ENCODE measurements at regions not wholly inside any gene's neighbourhood (a gene's known extent, or its start where the extent isn't known, plus 50 kb on each side); places are given as distances from the start of the nearest gene placed in this dataset.
"Not testable (repeated sequence)": the region's sequence is repeated elsewhere in the genome, so short reads cannot be mapped to it uniquely, and the experiment has no call there.

GRCh38 chr12:107375231-107375630 lies 281.9 kb upstream of the CRY1 start:
- no peaks in the 10 kb centered on the region for H3K36me3 ChIP-seq (ENCODE audit: insufficient read depth)
- H3K4me1 ChIP-seq (ENCODE audit: insufficient read depth): no peaks in the 10 kb centered on the region
- WGBS: 96% methylated on average over 8 of the region's 8 CpGs
- no peak for DNase-seq (ENCODE audit: extremely low spot score)
- no peak overlapping the region for H3K27ac ChIP-seq (ENCODE audit: low read depth)
- H3K4me3 ChIP-seq (ENCODE audit: low read depth, low read length): no peak overlapping the region

DNA sequence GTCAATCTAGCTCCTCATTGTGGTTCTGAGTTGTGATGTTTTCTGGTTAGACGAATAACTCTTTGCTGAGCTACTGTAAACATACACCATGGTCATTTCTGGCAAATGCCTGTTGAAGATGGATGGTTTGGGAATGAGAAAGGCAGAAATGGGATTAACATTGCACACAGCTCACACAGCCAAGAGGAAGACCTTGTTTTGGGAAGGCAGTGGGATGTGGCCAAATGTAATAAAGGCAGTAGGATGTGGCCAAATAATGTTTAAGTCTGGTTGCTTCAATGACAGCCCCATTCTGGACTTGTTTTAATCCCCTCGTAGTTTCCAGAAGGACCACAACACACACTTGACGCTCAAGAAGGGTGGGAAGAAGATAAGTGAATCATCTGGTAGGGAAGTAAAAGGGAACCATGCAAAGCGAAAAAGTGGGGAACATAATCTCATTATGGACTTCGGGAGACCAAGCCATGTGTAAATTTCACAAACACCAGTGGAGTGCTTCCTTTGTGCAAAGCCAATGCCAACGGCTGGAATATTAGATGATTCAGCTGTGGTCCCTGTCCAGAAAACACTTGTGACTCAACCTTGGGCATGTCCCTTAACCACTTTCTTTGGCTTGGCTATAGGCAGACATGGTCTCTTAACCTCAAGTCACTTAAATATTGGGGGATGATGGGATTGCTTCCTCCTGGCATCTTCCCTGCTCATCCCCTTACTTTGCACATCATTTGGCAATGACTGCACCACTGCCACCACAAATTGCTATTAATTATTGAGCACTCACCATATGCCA lies 284.4 kb upstream of the CRY1 start:
- WGBS: 84% methylated on average over 6 of the region's 6 CpGs
- H3K27ac ChIP-seq (ENCODE audit: low read depth): no peak overlapping the region
- H3K4me3 ChIP-seq (ENCODE audit: low read depth, low read length): no peak overlapping the region
- H3K36me3 ChIP-seq (ENCODE audit: insufficient read depth): no peaks in the 10 kb centered on the region
- H3K4me1 ChIP-seq (ENCODE audit: insufficient read depth): no peaks in the 10 kb centered on the region
- no peak for DNase-seq (ENCODE audit: extremely low spot score)

GRCh38 chr12:107378609-107379008 lies 285.3 kb upstream of the CRY1 start:
- no peak for DNase-seq (ENCODE audit: extremely low spot score)
- Histone ChIP-seq H3K27ac (ENCODE audit: low read depth) (no peak overlapping the region), H3K4me1 (ENCODE audit: insufficient read depth) (no peaks in the 10 kb centered on the region), H3K4me3 (ENCODE audit: low read depth, low read length) (no peak overlapping the region), H3K36me3 (ENCODE audit: insufficient read depth) (no peaks in the 10 kb centered on the region)
- 76% methylated on average over 4 of the region's 4 CpGs for WGBS

DNA sequence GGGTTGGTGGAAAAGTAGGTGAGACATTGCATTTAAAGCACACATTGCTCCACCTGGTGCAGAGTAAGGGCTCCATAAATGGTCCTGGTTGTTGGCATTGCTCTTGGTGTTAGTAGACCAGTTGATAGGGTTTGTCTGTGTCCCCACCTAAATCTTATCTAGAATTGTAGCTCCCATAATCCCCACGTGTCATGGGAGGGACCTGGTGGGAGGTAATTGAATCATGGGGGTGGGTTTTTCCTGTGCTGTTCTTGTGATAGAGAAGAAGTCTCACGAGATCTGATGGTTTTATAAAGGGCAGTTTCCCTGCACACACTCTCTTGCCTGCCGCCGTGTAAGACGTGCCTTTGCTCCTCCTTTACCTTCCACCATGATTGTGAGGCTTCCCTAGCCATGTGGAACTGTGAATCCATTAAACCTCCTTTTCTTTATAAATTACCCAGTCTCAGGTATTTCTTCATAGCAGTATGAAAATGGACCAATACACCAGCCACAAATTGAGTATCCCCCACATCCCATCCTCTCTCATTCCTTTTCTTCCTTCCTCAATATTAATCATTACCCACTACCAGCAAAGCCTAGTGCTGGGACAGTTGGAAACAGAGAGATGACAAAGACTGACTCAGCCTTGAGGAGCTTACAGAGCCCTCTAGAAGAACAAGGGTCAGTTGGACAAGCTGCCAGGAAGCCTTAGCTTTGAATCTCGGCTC lies 285.9 kb upstream of the CRY1 start:
- WGBS: 75% methylated on average over 6 of the region's 6 CpGs
- DNase-seq (ENCODE audit: extremely low spot score); H3K36me3 ChIP-seq (ENCODE audit: insufficient read depth): not testable (repeated sequence)

DNA sequence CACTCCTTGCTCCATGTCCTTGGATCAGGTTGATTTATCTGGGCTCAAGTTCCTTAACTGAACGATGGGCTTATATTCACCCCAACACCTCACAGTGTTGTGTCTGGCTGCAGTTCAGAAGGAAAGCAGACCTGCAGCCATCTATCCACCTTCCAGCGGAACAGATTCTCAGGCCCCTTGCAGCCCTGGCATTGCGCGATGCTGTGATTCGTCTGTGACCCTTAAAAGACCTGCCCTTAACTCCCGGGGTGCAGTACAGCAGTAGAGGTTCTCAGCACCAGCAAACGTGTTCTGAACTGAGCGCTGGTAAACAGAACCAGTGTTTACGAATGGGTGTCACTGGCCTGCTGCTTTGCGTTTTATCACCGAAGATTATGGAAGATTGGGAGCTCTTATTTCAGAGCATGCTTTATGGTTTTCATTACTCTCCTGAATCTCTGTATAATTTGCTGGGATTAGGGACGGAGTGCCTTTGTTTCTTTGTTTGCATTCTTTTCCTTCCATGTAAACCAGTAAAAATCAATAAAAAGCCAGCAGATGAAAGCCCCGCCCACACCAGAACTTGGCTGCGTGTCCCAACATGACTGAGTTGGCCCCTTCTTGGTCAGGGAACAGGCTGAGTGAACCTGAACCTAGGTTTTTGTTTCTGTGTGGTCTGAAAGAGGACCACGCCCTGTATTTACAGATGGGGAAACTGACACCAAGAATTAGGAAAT lies 286.7 kb upstream of the CRY1 start:
- 21% methylated on average over 15 of the region's 15 CpGs for WGBS
- no peaks in the 10 kb centered on the region for H3K4me1 ChIP-seq (ENCODE audit: insufficient read depth)
- peak; percentile 73 for DNase-seq (ENCODE audit: extremely low spot score)
- no peak overlapping the region for H3K4me3 ChIP-seq (ENCODE audit: low read depth, low read length)
- H3K36me3 ChIP-seq (ENCODE audit: insufficient read depth): no peaks in the 10 kb centered on the region
- H3K27ac ChIP-seq (ENCODE audit: low read depth): no peak overlapping the region

More for the DNA sequence above, 285.9 kb upstream of the CRY1 start:
- not testable (repeated sequence) for H3K4me3 ChIP-seq (ENCODE audit: low read depth, low read length); H3K4me1 ChIP-seq (ENCODE audit: insufficient read depth); H3K27ac ChIP-seq (ENCODE audit: low read depth)

DNA sequence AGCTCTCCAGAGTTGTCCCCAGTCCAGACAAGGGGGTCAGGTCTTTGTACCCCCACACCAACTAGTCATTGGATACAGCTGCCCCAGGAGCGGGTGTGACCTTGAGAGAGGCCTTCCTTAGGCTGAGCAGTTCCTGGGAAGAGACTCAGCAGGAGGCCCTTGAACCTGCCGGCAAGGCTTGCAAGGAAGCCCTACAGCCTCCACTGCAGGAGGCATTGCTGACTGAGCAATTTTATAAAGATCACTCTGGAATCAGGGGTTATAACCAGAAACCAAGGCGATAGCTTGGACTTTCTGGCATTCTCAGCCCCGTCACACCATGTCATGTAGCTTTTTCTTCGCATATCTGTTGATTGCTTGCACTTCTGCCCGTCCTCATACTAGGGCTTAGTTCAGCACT lies 291.3 kb upstream of the CRY1 start:
- H3K4me3 ChIP-seq (ENCODE audit: low read depth, low read length): no peak overlapping the region
- WGBS: 92% methylated on average over 6 of the region's 6 CpGs
- H3K4me1 ChIP-seq (ENCODE audit: insufficient read depth): no peaks in the 10 kb centered on the region
- H3K36me3 ChIP-seq (ENCODE audit: insufficient read depth): no peaks in the 10 kb centered on the region
- H3K27ac ChIP-seq (ENCODE audit: low read depth): no peak overlapping the region
- DNase-seq (ENCODE audit: extremely low spot score): no peak

DNA sequence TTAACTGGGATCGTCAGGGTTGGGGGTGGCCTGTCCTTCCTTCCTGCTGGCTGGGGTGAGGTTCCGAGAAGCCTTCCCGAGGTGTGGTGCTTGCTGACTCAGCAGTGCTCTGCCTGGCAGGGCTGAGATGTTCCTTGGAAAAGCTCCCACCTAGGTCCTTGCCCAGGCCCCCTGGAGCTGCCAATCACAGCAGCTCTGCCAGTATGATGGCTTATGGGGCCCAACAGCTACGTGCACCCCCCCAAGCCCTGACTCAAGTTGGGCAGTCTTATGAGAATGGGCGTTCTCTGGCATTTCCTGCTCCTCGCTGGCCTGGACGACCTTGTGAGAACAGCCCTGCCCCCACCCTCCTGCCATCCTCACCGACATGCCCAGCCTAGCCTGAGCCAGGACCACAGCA lies 292.2 kb upstream of the CRY1 start:
- H3K4me3 ChIP-seq (ENCODE audit: low read depth, low read length): no peak overlapping the region
- H3K4me1 ChIP-seq (ENCODE audit: insufficient read depth): no peaks in the 10 kb centered on the region
- H3K36me3 ChIP-seq (ENCODE audit: insufficient read depth): no peaks in the 10 kb centered on the region
- 62% methylated on average over 8 of the region's 8 CpGs for WGBS
- DNase-seq (ENCODE audit: extremely low spot score): no peak
- no peak overlapping the region for H3K27ac ChIP-seq (ENCODE audit: low read depth)

- no peak for DNase-seq (ENCODE audit: extremely low spot score)
- WGBS: 83% methylated on average over 4 of the region's 4 CpGs
- H3K36me3 ChIP-seq (ENCODE audit: insufficient read depth): no peaks in the 10 kb centered on the region
- H3K4me3 ChIP-seq (ENCODE audit: low read depth, low read length): no peak overlapping the region
- no peak overlapping the region for H3K27ac ChIP-seq (ENCODE audit: low read depth)
- no peaks in the 10 kb centered on the region for H3K4me1 ChIP-seq (ENCODE audit: insufficient read depth)
Observed at GRCh38 chr12:107386569-107386968, 293.2 kb upstream of the CRY1 start.

- H3K36me3 ChIP-seq (ENCODE audit: insufficient read depth): no peaks in the 10 kb centered on the region
- no peaks in the 10 kb centered on the region for H3K4me1 ChIP-seq (ENCODE audit: insufficient read depth)
- 100% methylated on average over 1 of the region's 1 CpG for WGBS
- no peak overlapping the region for H3K4me3 ChIP-seq (ENCODE audit: low read depth, low read length)
- H3K27ac ChIP-seq (ENCODE audit: low read depth): no peak overlapping the region
- no peak for DNase-seq (ENCODE audit: extremely low spot score)
Observed at GRCh38 chr12:107388263-107388662, 294.9 kb upstream of the CRY1 start.

- no peak for DNase-seq (ENCODE audit: extremely low spot score)
- WGBS: 74% methylated on average over 2 of the region's 2 CpGs
- H3K4me1 ChIP-seq (ENCODE audit: insufficient read depth): no peaks in the 10 kb centered on the region
- H3K36me3 ChIP-seq (ENCODE audit: insufficient read depth): no peaks in the 10 kb centered on the region
- H3K4me3 ChIP-seq (ENCODE audit: low read depth, low read length): no peak overlapping the region
- no peak overlapping the region for H3K27ac ChIP-seq (ENCODE audit: low read depth)
Observed at GRCh38 chr12:107390414-107390813, 295.2 kb upstream of the PWP1 start.

GRCh38 chr12:107393043-107393717 lies 292.4 kb upstream of the PWP1 start:
- 72% methylated on average over 10 of the region's 10 CpGs for WGBS
- Histone ChIP-seq H3K27ac (ENCODE audit: low read depth) (no peak overlapping the region), H3K4me3 (ENCODE audit: low read depth, low read length) (no peak overlapping the region), H3K36me3 (ENCODE audit: insufficient read depth) (no peaks in the 10 kb centered on the region), H3K4me1 (ENCODE audit: insufficient read depth) (no peaks in the 10 kb centered on the region)
- no peak for DNase-seq (ENCODE audit: extremely low spot score)

GRCh38 chr12:107394693-107395092 lies 290.9 kb upstream of the PWP1 start:
- WGBS: 76% methylated on average over 3 of the region's 3 CpGs
- H3K27ac ChIP-seq (ENCODE audit: low read depth): no peak overlapping the region
- no peak overlapping the region for H3K4me3 ChIP-seq (ENCODE audit: low read depth, low read length)
- no peaks in the 10 kb centered on the region for H3K36me3 ChIP-seq (ENCODE audit: insufficient read depth)
- no peaks in the 10 kb centered on the region for H3K4me1 ChIP-seq (ENCODE audit: insufficient read depth)
- DNase-seq (ENCODE audit: extremely low spot score): no peak

DNA sequence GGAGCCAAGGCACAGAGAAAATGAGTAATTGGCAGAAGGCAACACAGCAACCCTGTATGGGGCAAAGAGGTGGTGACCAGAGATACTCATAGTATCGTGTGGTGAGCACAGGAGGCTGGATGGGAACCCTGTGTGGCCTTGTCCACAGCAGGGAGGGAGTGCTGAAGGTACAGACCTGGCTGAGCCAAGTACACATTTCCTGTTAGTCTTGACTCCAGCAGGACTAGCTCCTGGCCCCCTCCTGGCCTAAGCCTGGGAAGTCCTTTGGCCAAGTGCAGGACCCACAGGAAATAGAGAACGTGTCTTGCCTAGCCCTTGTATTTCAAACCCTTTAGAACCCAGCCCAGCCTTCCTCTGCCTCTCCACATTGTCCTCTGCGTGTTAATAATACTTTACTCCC lies 289.8 kb upstream of the PWP1 start:
- WGBS: 65% methylated on average over 3 of the region's 3 CpGs
- no peak overlapping the region for H3K4me3 ChIP-seq (ENCODE audit: low read depth, low read length)
- no peak for DNase-seq (ENCODE audit: extremely low spot score)
- no peaks in the 10 kb centered on the region for H3K4me1 ChIP-seq (ENCODE audit: insufficient read depth)
- no peak overlapping the region for H3K27ac ChIP-seq (ENCODE audit: low read depth)
- no peaks in the 10 kb centered on the region for H3K36me3 ChIP-seq (ENCODE audit: insufficient read depth)

Measured in urinary bladder (tissue), 3 donors.